ENCODE measurements at regions not wholly inside any gene's neighbourhood (a gene's known extent, or its start where the extent isn't known, plus 50 kb on each side); places are given as distances from the start of the nearest gene placed in this dataset.

DNA sequence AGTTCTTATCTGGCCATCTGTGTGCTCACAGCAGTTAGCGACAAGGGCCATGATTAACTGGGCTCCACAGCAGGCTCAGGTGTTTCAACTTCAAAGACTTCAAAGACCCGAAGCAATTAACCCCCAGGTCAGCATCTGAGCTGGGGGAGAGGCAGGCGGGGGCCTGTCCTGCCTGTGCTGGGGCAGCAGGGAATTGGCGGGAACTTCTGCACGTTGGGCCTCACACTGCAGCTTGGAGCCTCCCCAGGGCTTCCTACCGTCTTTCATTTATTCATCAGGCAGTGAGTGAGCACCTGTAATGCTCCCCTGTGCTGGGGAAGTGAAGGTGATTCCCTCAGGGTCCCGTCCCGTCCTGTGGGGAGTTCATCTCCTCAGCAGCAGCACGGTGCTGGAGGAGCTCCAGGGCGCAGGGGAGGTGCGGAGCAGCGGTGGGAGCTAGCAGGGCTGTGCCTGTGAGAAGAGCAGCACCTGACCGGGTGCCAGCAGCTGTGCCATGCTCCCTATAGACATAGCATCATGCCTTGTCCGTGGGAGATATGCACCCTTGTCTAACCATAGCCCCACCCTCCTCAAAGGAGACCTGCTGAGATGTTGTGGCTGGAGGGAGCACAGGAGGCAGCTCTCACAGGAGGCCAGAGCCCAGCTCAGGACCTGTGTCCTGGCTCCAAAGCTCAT lies 51.8 kb upstream of the FRMD1 start:
- peak; percentile 27 for DNase-seq

DNA sequence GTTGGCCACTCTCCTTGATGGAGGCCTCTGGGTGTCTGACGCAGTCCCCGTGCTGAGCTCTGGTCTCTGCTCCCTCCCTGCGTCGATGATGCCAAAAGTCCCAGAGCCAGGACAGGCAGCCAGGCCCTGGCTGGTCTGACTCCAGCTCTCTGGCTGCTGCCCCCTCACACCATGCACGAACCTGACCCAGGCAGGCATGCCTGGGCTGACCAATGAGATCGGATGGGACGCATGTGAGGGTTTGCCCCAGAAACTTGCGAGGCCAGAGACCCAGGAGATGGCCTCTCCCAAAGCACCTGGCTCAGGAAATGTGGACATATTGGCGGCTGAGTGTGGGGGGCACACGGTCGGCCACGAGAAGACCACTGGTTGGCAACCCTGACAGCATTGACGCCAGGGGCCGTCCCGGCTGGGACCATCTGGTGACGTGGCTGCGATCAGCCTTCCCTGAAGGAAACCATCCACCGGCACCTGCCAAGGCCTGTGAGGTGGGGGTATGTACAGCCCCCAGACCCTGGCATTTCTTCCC lies 51.2 kb upstream of the FRMD1 start:
- DNase-seq: peak; percentile 39

DNA sequence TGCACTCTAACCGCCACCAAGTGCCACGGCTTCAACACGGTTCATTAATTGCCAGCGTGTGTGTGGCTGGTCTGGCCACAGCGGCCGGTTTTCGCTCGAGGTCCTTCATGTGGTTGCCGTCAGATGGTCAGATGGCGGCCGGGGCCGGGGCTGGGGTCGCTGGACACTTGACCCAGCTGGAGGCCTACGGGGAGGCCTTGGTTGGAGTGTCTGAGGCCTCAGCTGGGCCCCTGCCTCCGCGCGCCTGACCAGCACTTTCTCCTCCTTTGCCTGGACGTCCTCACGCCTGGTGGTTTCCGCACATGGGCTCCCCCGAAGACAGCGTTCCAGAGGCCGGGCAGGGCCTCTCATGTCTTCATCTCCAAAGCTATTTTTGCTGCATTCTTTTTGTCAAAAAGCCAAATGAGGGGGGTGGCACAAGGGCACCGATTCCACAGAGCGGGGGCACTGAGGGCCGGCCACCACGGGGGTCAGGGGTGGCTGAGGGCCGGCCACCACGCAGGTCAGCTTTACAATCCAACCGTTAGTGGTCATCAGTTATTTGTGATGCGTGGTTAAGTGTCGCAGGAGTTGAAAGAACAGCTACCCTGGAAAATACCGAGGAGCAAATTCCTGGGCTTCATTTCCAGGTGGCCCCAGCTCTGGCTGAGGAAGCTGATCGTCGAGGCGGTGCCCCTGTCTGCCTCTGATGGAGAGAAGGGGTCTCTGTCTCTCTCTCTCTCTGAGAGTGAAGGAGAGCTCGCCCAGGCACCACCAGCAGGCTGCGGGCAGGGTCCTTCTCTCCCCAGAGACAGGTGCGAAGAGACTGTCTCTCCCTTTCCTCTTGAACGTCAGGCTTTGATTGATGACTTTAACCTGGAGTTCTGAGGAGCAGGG lies 50.5 kb upstream of the FRMD1 start:
- DNase-seq: peak; percentile 38

DNA sequence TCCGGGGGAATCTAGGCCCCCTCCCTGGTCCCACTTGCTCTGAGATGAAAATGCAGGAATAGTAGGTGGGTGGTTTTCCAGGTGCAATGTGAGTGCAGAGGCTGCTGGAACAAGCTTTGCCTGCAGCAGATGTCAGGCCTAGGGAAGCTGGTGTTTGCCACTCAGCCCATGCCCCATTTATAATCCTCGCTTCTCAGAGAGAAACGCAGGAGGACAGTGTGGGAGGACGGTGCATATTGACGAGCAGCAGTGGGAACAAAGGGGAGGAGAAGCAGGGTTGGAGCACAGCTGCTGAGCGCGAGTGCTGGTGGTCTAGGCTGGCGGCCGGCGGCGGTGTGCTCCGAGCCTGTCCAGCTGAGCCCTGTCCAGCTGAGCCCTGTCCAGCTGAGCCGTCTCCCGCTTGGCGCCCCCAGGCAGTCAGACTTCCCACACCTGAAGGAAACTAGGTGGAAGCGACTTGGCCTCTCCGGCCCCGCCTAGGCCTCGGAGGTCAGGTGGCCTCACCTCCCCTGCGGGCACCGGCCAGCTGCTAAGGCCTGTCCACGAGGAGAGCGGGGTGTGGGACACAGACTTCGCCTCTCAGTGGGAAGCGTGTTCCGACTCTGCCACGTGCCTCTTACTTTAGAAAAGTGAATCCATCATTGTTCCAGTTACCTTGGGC lies 49.7 kb upstream of the FRMD1 start:
- peak; percentile 10 for DNase-seq

All from right forelimb (tissue), 1 donor.